Vagina (tissue), 2 donors: ENCODE measurements at regions not wholly inside any gene's neighbourhood (a gene's known extent, or its start where the extent isn't known, plus 50 kb on each side); places are given as distances from the start of the nearest gene placed in this dataset.

Source experiments
- CTCF ChIP-seq, 3 experiments: fragments of 450-650 bp in 2 of 3; fragments of 200-600 bp in 1 of 3; sonication (generic) in 1 of 3; IDR thresholded peaks; one replicate each; pipeline ENCODE4 v1.5.1; 2017 to 2019; ENCODE audit warnings: antibody characterized with exemption in 3 of 3, mild to moderate bottlenecking in 2 of 3, moderate library complexity in 2 of 3
- POLR2A ChIP-seq, 2 donors: fragments of 450-650 bp; IDR thresholded peaks; one replicate each; pipeline ENCODE4 v1.6.1; 2017; ENCODE audit warnings: antibody characterized with exemption in 2 of 2, mild to moderate bottlenecking in 2 of 2, moderate library complexity in 2 of 2
- POLR2AphosphoS5 ChIP-seq, 2 donors: sonication (generic); formaldehyde crosslinking; IDR thresholded peaks; one replicate each; pipeline ENCODE4 v1.9.0; 2017; ENCODE audit warnings: antibody characterized with exemption in 2 of 2, mild to moderate bottlenecking in 2 of 2, low read depth in 1 of 2; ENCODE audit not compliant: insufficient read depth in 1 of 2

GRCh38 chr2:144922519-144922918 is 402.6 kb upstream of the ZEB2 start:
- TF ChIP-seq POLR2A (IDR thresholded peaks at IDR 0.05), result no peak
- TF ChIP-seq CTCF (IDR thresholded peaks at IDR 0.05), result no peak
- no peak for TF ChIP-seq POLR2AphosphoS5 (IDR thresholded peaks at IDR 0.05; ENCODE audit: insufficient read depth in 1 of 2, low read depth in 1 of 2)
